ENCODE measurements at regions not wholly inside any gene's neighbourhood (a gene's known extent, or its start where the extent isn't known, plus 50 kb on each side); places are given as distances from the start of the nearest gene placed in this dataset.
A peak's percentile ranks its signal among the peaks of the same experiment; 100 is the strongest.

- Histone ChIP-seq H3K36me3 (replicated peaks in 1 of 2; ENCODE audit: control insufficient read depth in 1 of 2, insufficient read depth in 2 of 2, low read length in 1 of 2) (no peaks in the 10 kb centered on the region), H3K9me2 (no peaks in the 10 kb centered on the region), H3K27ac (ENCODE audit: low read depth in 2 of 2, low read length in 1 of 2) (no peak overlapping the region), H3K9ac (no peak overlapping the region), H3K4me2 (no peak overlapping the region), H3K79me2 (ENCODE audit: insufficient read depth) (no peaks in the 10 kb centered on the region), H4K20me1 (ENCODE audit: insufficient read depth) (no peaks in the 10 kb centered on the region), H3K4me3 (ENCODE audit: low read depth in 2 of 2, low read length in 1 of 2) (no peak overlapping the region), H3K4me1 (ENCODE audit: control insufficient read depth in 1 of 2, insufficient read depth in 2 of 2, low read depth in 1 of 2, low read length in 1 of 2) (no peaks in the 10 kb centered on the region), H2AFZ (ENCODE audit: low read depth) (no peak overlapping the region), H3K27me3 (ENCODE audit: insufficient read depth) (no peaks in the 10 kb centered on the region), H3F3A (replicated peaks; ENCODE audit: insufficient read depth) (no peaks in the 10 kb centered on the region), H3K9me3 (no peaks in the 10 kb centered on the region)
- TF ChIP-seq, protein P1, sequence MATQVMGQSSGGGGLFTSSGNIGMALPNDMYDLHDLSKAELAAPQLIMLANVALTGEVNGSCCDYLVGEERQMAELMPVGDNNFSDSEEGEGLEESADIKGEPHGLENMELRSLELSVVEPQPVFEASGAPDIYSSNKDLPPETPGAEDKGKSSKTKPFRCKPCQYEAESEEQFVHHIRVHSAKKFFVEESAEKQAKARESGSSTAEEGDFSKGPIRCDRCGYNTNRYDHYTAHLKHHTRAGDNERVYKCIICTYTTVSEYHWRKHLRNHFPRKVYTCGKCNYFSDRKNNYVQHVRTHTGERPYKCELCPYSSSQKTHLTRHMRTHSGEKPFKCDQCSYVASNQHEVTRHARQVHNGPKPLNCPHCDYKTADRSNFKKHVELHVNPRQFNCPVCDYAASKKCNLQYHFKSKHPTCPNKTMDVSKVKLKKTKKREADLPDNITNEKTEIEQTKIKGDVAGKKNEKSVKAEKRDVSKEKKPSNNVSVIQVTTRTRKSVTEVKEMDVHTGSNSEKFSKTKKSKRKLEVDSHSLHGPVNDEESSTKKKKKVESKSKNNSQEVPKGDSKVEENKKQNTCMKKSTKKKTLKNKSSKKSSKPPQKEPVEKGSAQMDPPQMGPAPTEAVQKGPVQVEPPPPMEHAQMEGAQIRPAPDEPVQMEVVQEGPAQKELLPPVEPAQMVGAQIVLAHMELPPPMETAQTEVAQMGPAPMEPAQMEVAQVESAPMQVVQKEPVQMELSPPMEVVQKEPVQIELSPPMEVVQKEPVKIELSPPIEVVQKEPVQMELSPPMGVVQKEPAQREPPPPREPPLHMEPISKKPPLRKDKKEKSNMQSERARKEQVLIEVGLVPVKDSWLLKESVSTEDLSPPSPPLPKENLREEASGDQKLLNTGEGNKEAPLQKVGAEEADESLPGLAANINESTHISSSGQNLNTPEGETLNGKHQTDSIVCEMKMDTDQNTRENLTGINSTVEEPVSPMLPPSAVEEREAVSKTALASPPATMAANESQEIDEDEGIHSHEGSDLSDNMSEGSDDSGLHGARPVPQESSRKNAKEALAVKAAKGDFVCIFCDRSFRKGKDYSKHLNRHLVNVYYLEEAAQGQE (IDR thresholded peaks at IDR 0.05; ENCODE audit: low read depth, low read length): no peak
- TF ChIP-seq ELF1 (IDR thresholded peaks at IDR 0.05) (no peak), JUND (IDR thresholded peaks at IDR 0.05) (no peak), ZBTB33 (IDR thresholded peaks at IDR 0.05; ENCODE audit: borderline replicate concordance, low read depth) (no peak), FOSL2 (IDR thresholded peaks at IDR 0.05; ENCODE audit: borderline replicate concordance, low read depth) (no peak), RFX5 (IDR thresholded peaks at IDR 0.05; ENCODE audit: low read length) (no peak), TAF1 (IDR thresholded peaks at IDR 0.05; ENCODE audit: borderline replicate concordance, low read depth, low read length) (no peak)
- TF ChIP-seq, protein P2, sequence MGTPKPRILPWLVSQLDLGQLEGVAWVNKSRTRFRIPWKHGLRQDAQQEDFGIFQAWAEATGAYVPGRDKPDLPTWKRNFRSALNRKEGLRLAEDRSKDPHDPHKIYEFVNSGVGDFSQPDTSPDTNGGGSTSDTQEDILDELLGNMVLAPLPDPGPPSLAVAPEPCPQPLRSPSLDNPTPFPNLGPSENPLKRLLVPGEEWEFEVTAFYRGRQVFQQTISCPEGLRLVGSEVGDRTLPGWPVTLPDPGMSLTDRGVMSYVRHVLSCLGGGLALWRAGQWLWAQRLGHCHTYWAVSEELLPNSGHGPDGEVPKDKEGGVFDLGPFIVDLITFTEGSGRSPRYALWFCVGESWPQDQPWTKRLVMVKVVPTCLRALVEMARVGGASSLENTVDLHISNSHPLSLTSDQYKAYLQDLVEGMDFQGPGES (IDR thresholded peaks at IDR 0.05; ENCODE audit: low read depth, low read length): no peak
- no peak for DNase-seq
- ChIA-PET CTCF (interaction anchor here (1.2 to 1.3 kb wide), 2 partner anchors 10 to 18 kb away, joined by 3 read pairs; no protein-coding TSS in a partner anchor), POLR2A (no interaction called here)
Observed at GRCh38 chr17:69909389-69909788, 165.6 kb upstream of the KCNJ16 start.

- H3F3A ChIP-seq (replicated peaks; ENCODE audit: insufficient read depth): no peaks in the 10 kb centered on the region
- WGBS (ENCODE audit: low lambda C conversion rate): 73% methylated on average over 3 of the region's 3 CpGs
- H3K36me3 ChIP-seq (replicated peaks in 1 of 2; ENCODE audit: control insufficient read depth in 1 of 2, insufficient read depth in 2 of 2, low read length in 1 of 2): no peaks in the 10 kb centered on the region
- H3K4me1 ChIP-seq (ENCODE audit: control insufficient read depth in 1 of 2, insufficient read depth in 2 of 2, low read depth in 1 of 2, low read length in 1 of 2): peaks cover 0 to 2% of the 10 kb centered on the region in 2 experiments; a peak in 1 of 4 replicates
- no peak overlapping the region for H3K9ac ChIP-seq
- H3K79me2 ChIP-seq (ENCODE audit: insufficient read depth): no peaks in the 10 kb centered on the region
- no peaks in the 10 kb centered on the region for H3K9me3 ChIP-seq
- no peak overlapping the region for H3K27ac ChIP-seq (ENCODE audit: low read depth in 2 of 2, low read length in 1 of 2)
- ChIA-PET CTCF (no interaction called here), POLR2A (no interaction called here)
- no peaks in the 10 kb centered on the region for H4K20me1 ChIP-seq (ENCODE audit: insufficient read depth)
- H3K27me3 ChIP-seq (ENCODE audit: insufficient read depth): no peaks in the 10 kb centered on the region
- no peak overlapping the region for H2AFZ ChIP-seq (ENCODE audit: low read depth)
- H3K4me2 ChIP-seq: no peak overlapping the region
- TF ChIP-seq, protein P3, sequence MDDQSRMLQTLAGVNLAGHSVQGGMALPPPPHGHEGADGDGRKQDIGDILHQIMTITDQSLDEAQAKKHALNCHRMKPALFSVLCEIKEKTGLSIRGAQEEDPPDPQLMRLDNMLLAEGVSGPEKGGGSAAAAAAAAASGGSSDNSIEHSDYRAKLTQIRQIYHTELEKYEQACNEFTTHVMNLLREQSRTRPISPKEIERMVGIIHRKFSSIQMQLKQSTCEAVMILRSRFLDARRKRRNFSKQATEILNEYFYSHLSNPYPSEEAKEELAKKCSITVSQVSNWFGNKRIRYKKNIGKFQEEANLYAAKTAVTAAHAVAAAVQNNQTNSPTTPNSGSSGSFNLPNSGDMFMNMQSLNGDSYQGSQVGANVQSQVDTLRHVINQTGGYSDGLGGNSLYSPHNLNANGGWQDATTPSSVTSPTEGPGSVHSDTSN (IDR thresholded peaks at IDR 0.05): peak; percentile 44
- TF ChIP-seq USF1 (IDR thresholded peaks at IDR 0.05; ENCODE audit: borderline replicate concordance, low read depth): no peak
- no peak overlapping the region for H3K4me3 ChIP-seq (ENCODE audit: low read depth in 2 of 2, low read length in 1 of 2)
- no peaks in the 10 kb centered on the region for H3K9me2 ChIP-seq
- no peak for DNase-seq
Observed at GRCh38 chr17:69912805-69913204, 162.2 kb upstream of the KCNJ16 start.

All from SK-N-SH (cell line).